DOHH2 (cell line): ENCODE measurements at regions not wholly inside any gene's neighbourhood (a gene's known extent, or its start where the extent isn't known, plus 50 kb on each side); places are given as distances from the start of the nearest gene placed in this dataset.

Experiments
- EZH2phosphoT487 ChIP-seq: fragments of 200-600 bp; sonication (generic); IDR thresholded peaks from 2 replicates; pipeline ENCODE4 v1.6.1; 2017; ENCODE audit warnings: borderline replicate concordance, mild to moderate bottlenecking, antibody characterized with exemption, low read length, moderate library complexity, mixed read lengths
- TF ChIP-seq, protein P1 (sequence below): fragments of 200-600 bp; sonication (generic); IDR thresholded peaks from one replicate; pipeline ENCODE4 v1.5.1; 2014; ENCODE audit warnings: antibody characterized with exemption, mild to moderate bottlenecking, low read depth, low read length; ENCODE audit not compliant: poor library complexity, severe bottlenecking

DNA sequence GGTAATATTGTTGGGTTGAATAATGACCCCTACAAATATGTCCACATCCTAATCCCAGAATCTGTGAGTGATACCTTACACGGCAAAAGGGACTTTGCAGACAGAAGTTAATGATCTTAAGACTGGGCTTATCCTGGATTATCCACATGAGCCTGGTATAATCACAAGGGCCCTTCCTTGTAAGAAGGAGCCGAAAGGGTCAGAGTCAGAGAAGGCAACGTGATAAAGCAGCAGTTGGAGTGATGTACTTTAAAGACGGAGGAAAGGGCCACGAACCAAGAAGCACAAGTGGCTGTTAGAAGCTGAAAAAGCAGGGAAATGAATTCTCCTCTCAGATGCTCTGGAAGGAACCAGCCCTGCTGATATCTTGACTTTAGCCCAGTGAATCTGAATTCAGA, 137.8 kb downstream of the UTP18 start:
- TF ChIP-seq, protein P1, sequence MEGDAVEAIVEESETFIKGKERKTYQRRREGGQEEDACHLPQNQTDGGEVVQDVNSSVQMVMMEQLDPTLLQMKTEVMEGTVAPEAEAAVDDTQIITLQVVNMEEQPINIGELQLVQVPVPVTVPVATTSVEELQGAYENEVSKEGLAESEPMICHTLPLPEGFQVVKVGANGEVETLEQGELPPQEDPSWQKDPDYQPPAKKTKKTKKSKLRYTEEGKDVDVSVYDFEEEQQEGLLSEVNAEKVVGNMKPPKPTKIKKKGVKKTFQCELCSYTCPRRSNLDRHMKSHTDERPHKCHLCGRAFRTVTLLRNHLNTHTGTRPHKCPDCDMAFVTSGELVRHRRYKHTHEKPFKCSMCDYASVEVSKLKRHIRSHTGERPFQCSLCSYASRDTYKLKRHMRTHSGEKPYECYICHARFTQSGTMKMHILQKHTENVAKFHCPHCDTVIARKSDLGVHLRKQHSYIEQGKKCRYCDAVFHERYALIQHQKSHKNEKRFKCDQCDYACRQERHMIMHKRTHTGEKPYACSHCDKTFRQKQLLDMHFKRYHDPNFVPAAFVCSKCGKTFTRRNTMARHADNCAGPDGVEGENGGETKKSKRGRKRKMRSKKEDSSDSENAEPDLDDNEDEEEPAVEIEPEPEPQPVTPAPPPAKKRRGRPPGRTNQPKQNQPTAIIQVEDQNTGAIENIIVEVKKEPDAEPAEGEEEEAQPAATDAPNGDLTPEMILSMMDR, result no peak
- TF ChIP-seq EZH2phosphoT487, result no peak
